MM.1S (cell line): ENCODE measurements at regions not wholly inside any gene's neighbourhood (a gene's known extent, or its start where the extent isn't known, plus 50 kb on each side); places are given as distances from the start of the nearest gene placed in this dataset.

Source experiments
- CTCF ChIP-seq: fragments of 300-600 bp; sonication (generic); IDR thresholded peaks from 2 replicates; pipeline ENCODE4 v1.5.1; 2016; ENCODE audit warnings: antibody characterized with exemption, low read length, mixed read lengths
- EZH2 ChIP-seq: fragments of 300-600 bp; sonication (generic); optimal IDR thresholded peaks from 2 replicates; pipeline ENCODE3; 2017; ENCODE audit warnings: low read depth, mild to moderate bottlenecking, antibody characterized with exemption, low read length, mixed read lengths
- EZH2phosphoT487 ChIP-seq: fragments of 300-600 bp; sonication (generic); IDR thresholded peaks from 2 replicates; pipeline ENCODE4 v1.6.1; 2018; ENCODE audit warnings: antibody characterized with exemption, low read length

GRCh38 chr2:133755480-133756300, 187.4 kb upstream of the NCKAP5 start:
- TF ChIP-seq EZH2 (no peak), EZH2phosphoT487 (no peak), CTCF (no peak)
